Testis (tissue), 2 donors: ENCODE measurements at regions not wholly inside any gene's neighbourhood (a gene's known extent, or its start where the extent isn't known, plus 50 kb on each side); places are given as distances from the start of the nearest gene placed in this dataset.

Experiments
- CTCF ChIP-seq, 3 experiments: fragments of 450-650 bp in 2 of 3; fragments of 200-600 bp in 1 of 3; sonication (generic) in 1 of 3; IDR thresholded peaks; one replicate each; pipeline ENCODE4 v1.5.1; 2016 to 2019; ENCODE audit warnings: antibody characterized with exemption in 3 of 3, mild to moderate bottlenecking in 2 of 3, moderate library complexity in 1 of 3
- POLR2A ChIP-seq: fragments of 450-650 bp; IDR thresholded peaks from one replicate; pipeline ENCODE4 v1.6.1; 2017; ENCODE audit warnings: antibody characterized with exemption, mild to moderate bottlenecking, moderate library complexity

DNA sequence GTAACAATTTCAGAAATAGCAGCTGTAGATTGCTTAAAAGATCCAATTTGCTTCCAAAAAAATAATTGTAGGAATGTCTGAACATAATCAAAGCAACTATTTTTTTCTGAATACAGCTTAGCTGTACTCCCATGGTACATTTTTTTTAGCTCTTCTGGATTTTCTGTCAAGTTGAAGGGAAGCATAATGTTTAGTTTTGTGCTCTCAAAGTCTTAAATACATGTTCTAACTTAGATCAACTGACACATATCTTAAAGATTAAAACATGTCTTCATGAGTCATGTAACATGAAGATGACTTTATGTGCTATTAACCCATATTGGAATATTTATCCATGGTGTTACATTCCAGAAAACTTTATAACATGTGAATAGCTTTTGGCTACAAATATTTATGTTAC, 255.7 kb downstream of the BTG1 start:
- TF ChIP-seq CTCF (IDR thresholded peaks at IDR 0.05) (no peak), POLR2A (no peak)
